Neuronal stem cell (in vitro differentiated cells): ENCODE measurements at regions not wholly inside any gene's neighbourhood (a gene's known extent, or its start where the extent isn't known, plus 50 kb on each side); places are given as distances from the start of the nearest gene placed in this dataset.

Experiments
- DNase-seq: peaks from one replicate; pipeline ENCODE4 v3.0.0-alpha.2; 2013; ENCODE audit warnings: low spot score
- H2AFZ ChIP-seq: one replicate; pipeline ENCODE4 v1.6.1; 2013; ENCODE audit warnings: mild to moderate bottlenecking, low read length, inconsistent platforms
- H2AK5ac ChIP-seq: 2 replicates; pipeline ENCODE4 v1.6.1; 2013; ENCODE audit warnings: low read depth, mild to moderate bottlenecking, inconsistent platforms, low read length, moderate library complexity, mixed read lengths
- H2BK120ac ChIP-seq: 2 replicates; pipeline ENCODE4 v1.6.1; 2013; ENCODE audit warnings: low read depth, mild to moderate bottlenecking, inconsistent platforms, low read length, moderate library complexity, mixed read lengths
- H2BK12ac ChIP-seq: one replicate; pipeline ENCODE4 v1.6.1; 2013; ENCODE audit warnings: low read length, inconsistent platforms
- H2BK15ac ChIP-seq: 2 replicates; pipeline ENCODE4 v1.6.1; 2013; ENCODE audit warnings: mild to moderate bottlenecking, low read length, inconsistent platforms, mixed read lengths
- H2BK5ac ChIP-seq: one replicate; pipeline ENCODE4 v1.6.1; 2013; ENCODE audit warnings: inconsistent platforms, mild to moderate bottlenecking, low read length, moderate library complexity
- H3K14ac ChIP-seq: one replicate; pipeline ENCODE4 v1.6.1; 2013; ENCODE audit warnings: low read length, inconsistent platforms
- H3K18ac ChIP-seq: 2 replicates; pipeline ENCODE4 v1.6.1; 2013; ENCODE audit warnings: low read length, inconsistent platforms
- H3K23ac ChIP-seq: 2 replicates; pipeline ENCODE4 v1.6.1; 2013; ENCODE audit warnings: low read depth, mild to moderate bottlenecking, mixed read lengths, low read length, inconsistent platforms; ENCODE audit not compliant: poor library complexity
- H3K27ac ChIP-seq: replicated peaks from 3 replicates; pipeline ENCODE4 v1.5.1; 2013; ENCODE audit warnings: low read length, inconsistent platforms
- H3K27me3 ChIP-seq, 3 experiments: 2 replicates each; pipeline ENCODE4 v1.6.1; 2013; ENCODE audit warnings: low read length in 3 of 3, mild to moderate bottlenecking in 2 of 3, inconsistent platforms in 1 of 3, low read depth in 1 of 3, mixed read lengths in 1 of 3, moderate library complexity in 1 of 3; ENCODE audit not compliant: control insufficient read depth in 3 of 3, insufficient read depth in 3 of 3
- H3K36me3 ChIP-seq, 2 donors: replicated peaks in 1 of 2; 2 replicates each; pipeline ENCODE4 v1.6.1; 2013; ENCODE audit warnings: low read length in 2 of 2; ENCODE audit not compliant: control insufficient read depth in 2 of 2, insufficient read depth in 2 of 2
- H3K4ac ChIP-seq: 2 replicates; pipeline ENCODE4 v1.6.1; 2013; ENCODE audit warnings: inconsistent platforms, mild to moderate bottlenecking, low read length, moderate library complexity
- H3K4me1 ChIP-seq, 2 donors: 1 replicate in 1 of 2; 2 replicates in 1 of 2; pipeline ENCODE4 v1.6.1; 2013; ENCODE audit warnings: low read length in 2 of 2, low read depth in 1 of 2; ENCODE audit not compliant: control insufficient read depth in 2 of 2, insufficient read depth in 1 of 2
- H3K4me2 ChIP-seq: one replicate; pipeline ENCODE4 v1.6.1; 2013; ENCODE audit warnings: mild to moderate bottlenecking, low read length, inconsistent platforms; ENCODE audit not compliant: insufficient read depth, poor library complexity, severe bottlenecking
- H3K4me3 ChIP-seq, 2 donors: 2 replicates each; pipeline ENCODE4 v1.5.1; 2013; ENCODE audit warnings: low read length in 2 of 2, mild to moderate bottlenecking in 2 of 2, inconsistent platforms in 1 of 2, moderate library complexity in 1 of 2
- H3K79me1 ChIP-seq: one replicate; pipeline ENCODE4 v1.6.1; 2013; ENCODE audit warnings: low read depth, mild to moderate bottlenecking, inconsistent platforms, low read length, moderate library complexity
- H3K9ac ChIP-seq: one replicate; pipeline ENCODE4 v1.6.1; 2013; ENCODE audit warnings: mild to moderate bottlenecking, low read depth, low read length, inconsistent platforms; ENCODE audit not compliant: poor library complexity
- H3K9me3 ChIP-seq, 2 donors: replicated peaks in 1 of 2; 2 replicates each; pipeline versions ENCODE3 to v1.6.1; 2013; ENCODE audit warnings: low read length in 2 of 2, mild to moderate bottlenecking in 2 of 2, inconsistent platforms in 1 of 2, low read depth in 1 of 2, mixed read lengths in 1 of 2, moderate library complexity in 1 of 2; ENCODE audit not compliant: control insufficient read depth in 2 of 2, insufficient read depth in 1 of 2
- H4K8ac ChIP-seq: one replicate; pipeline ENCODE4 v1.6.1; 2013; ENCODE audit warnings: low read depth, mild to moderate bottlenecking, inconsistent platforms, low read length, moderate library complexity
- H4K91ac ChIP-seq: one replicate; pipeline ENCODE4 v1.6.1; 2013; ENCODE audit warnings: low read length, low read depth, mild to moderate bottlenecking, inconsistent platforms; ENCODE audit not compliant: poor library complexity
- WGBS, 2 donors: extraction: QIAGEN DNeasy Blood & Tissue Kit; methylation state at CpG; one replicate each; pipeline ENCODE4 v1.1.7; 2013; ENCODE audit warnings: missing lambda C conversion rate in 2 of 2, mixed read lengths in 1 of 2; ENCODE audit not compliant: insufficient read length in 2 of 2, insufficient replicate concordance in 1 of 2; ENCODE audit errors: extremely low coverage in 2 of 2; 5-methylcytosine and 5-hydroxymethylcytosine counted together

DNA sequence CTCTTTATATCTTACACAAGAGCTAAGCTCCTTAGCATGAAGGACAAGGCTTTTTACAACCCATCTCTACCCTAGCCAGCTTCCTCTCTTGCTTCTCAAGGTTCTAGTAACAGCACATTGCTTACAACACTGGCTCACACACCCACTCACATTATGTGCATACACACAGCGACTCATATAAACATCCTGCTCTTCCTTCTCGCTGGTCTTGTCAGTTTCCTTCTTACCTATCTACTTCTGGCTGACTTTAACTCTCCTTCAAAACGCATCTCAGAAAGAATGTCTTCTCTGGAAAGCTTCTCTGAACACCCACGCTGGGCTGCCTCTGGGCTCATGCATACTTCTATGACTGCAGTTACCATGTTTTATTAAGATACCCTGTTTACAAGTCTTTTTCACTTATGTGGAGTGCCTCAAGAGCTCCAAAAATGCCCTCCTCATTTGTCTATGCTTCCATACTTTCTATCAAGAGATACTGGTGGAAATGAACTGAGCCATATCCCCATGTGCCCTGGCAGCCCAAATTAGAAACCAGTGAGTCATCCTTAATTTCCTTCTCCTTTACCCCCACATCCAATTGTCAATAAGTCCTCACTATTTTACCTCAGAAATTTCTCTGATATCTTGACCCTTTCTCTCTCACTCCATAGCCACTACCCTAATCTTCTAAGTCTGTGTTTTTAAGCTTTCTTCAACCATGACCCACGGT is 126.9 kb upstream of the KRAS start:
- WGBS, 2 donors, result no CpG with 5 or more reads among the region's 5 CpGs
- H3K9ac ChIP-seq, result no peak overlapping the region
- peaks cover 0 to 3% (median 0%) of the 10 kb centered on the region in 3 experiments for H3K27me3 ChIP-seq
- no peak overlapping the region for H4K91ac ChIP-seq
- H2BK5ac ChIP-seq, result no peak overlapping the region
- H3K4ac ChIP-seq, result no peak overlapping the region
- no peak overlapping the region for H3K14ac ChIP-seq
- H4K8ac ChIP-seq, result no peak overlapping the region
- no peak overlapping the region for H2BK120ac ChIP-seq
- H3K9me3 ChIP-seq, result no peaks in the 10 kb centered on the region
- no peak overlapping the region for H3K4me3 ChIP-seq
- no peaks in the 10 kb centered on the region for H3K36me3 ChIP-seq
- no peak overlapping the region for H3K23ac ChIP-seq
- H2BK15ac ChIP-seq, result no peak overlapping the region
- H3K4me1 ChIP-seq, result no peaks in the 10 kb centered on the region
- no peak overlapping the region for H3K27ac ChIP-seq
- H3K4me2 ChIP-seq, result no peak overlapping the region
- no peak overlapping the region for H2AFZ ChIP-seq
- DNase-seq, result no peak
- no peak overlapping the region for H3K18ac ChIP-seq
- H3K79me1 ChIP-seq, result no peaks in the 10 kb centered on the region
- H2AK5ac ChIP-seq, result no peak overlapping the region
- H2BK12ac ChIP-seq, result no peak overlapping the region

GRCh38 chr12:25376985-25377384 is 126.3 kb upstream of the KRAS start:
- no peak overlapping the region for H3K14ac ChIP-seq
- no peak overlapping the region for H2AFZ ChIP-seq
- no peak overlapping the region for H3K4me3 ChIP-seq
- H2AK5ac ChIP-seq, result no peak overlapping the region
- no peak overlapping the region for H3K23ac ChIP-seq
- H3K27me3 ChIP-seq, result no peaks in the 10 kb centered on the region
- no peaks in the 10 kb centered on the region for H3K9me3 ChIP-seq
- no peak overlapping the region for H2BK15ac ChIP-seq
- DNase-seq, result no peak
- no peak overlapping the region for H3K18ac ChIP-seq
- no peak overlapping the region for H2BK5ac ChIP-seq
- H3K4ac ChIP-seq, result no peak overlapping the region
- H2BK12ac ChIP-seq, result no peak overlapping the region
- H3K27ac ChIP-seq, result no peak overlapping the region
- no peaks in the 10 kb centered on the region for H3K79me1 ChIP-seq
- no peaks in the 10 kb centered on the region for H3K4me1 ChIP-seq
- H2BK120ac ChIP-seq, result no peak overlapping the region
- H3K9ac ChIP-seq, result no peak overlapping the region
- H4K8ac ChIP-seq, result no peak overlapping the region
- H3K36me3 ChIP-seq, result no peaks in the 10 kb centered on the region
- H3K4me2 ChIP-seq, result no peak overlapping the region
- no peak overlapping the region for H4K91ac ChIP-seq
- no CpG with 5 or more reads among the region's 4 CpGs for WGBS, 2 donors

DNA sequence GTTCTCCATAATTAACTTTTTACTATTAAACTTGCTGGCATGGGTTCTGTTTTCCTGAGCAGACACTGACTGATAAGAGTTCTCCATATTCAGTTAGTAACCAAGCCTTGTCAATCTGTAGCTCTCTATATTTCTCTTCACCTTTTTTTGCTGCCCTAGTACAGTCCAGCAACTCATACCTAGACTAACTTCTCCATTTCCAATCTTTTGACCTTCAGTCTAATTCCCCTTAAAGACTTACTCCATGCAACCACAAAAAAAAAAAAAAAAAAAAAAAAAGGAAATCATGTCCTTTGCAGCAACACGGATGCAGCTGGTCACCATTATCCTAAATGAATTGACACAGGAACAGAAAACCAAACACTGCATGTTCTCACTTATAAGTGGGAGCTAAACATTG is 125.7 kb upstream of the KRAS start:
- Histone ChIP-seq H3K4me3 (no peak overlapping the region), H4K8ac (no peak overlapping the region), H3K9me3 (no peaks in the 10 kb centered on the region), H2BK15ac (no peak overlapping the region), H2BK12ac (no peak overlapping the region), H2AK5ac (no peak overlapping the region), H3K27ac (no peak overlapping the region), H3K9ac (no peak overlapping the region), H3K36me3 (no peaks in the 10 kb centered on the region), H3K4ac (no peak overlapping the region), H3K4me2 (no peak overlapping the region), H3K23ac (no peak overlapping the region), H2BK120ac (no peak overlapping the region), H2BK5ac (no peak overlapping the region), H3K79me1 (no peaks in the 10 kb centered on the region), H2AFZ (no peak overlapping the region), H3K14ac (no peak overlapping the region), H3K18ac (no peak overlapping the region), H4K91ac (no peak overlapping the region), H3K27me3 (no peaks in the 10 kb centered on the region), H3K4me1 (no peaks in the 10 kb centered on the region)
- WGBS, 2 donors, result no CpG with 5 or more reads among the region's 1 CpG
- DNase-seq, result no peak

- no peak for DNase-seq
- Histone ChIP-seq H3K18ac (no peak overlapping the region), H3K27ac (no peak overlapping the region), H2BK15ac (no peak overlapping the region), H3K79me1 (no peaks in the 10 kb centered on the region), H4K91ac (no peak overlapping the region), H2BK5ac (no peak overlapping the region), H3K4ac (no peak overlapping the region), H3K23ac (no peak overlapping the region), H3K4me1 (no peaks in the 10 kb centered on the region), H4K8ac (no peak overlapping the region), H3K9me3 (no peaks in the 10 kb centered on the region), H2BK120ac (no peak overlapping the region), H3K4me3 (no peak overlapping the region), H2AK5ac (no peak overlapping the region), H2AFZ (no peak overlapping the region), H3K36me3 (no peaks in the 10 kb centered on the region), H3K14ac (no peak overlapping the region), H3K27me3 (no peaks in the 10 kb centered on the region), H3K4me2 (no peak overlapping the region), H2BK12ac (no peak overlapping the region), H3K9ac (no peak overlapping the region)
- no CpG with 5 or more reads among the region's 4 CpGs for WGBS, 2 donors
These were observed 122.5 kb upstream of the KRAS start for GRCh38 chr12:25372969-25373817.
